AG04449 (cell line): ENCODE measurements at regions not wholly inside any gene's neighbourhood (a gene's known extent, or its start where the extent isn't known, plus 50 kb on each side); places are given as distances from the start of the nearest gene placed in this dataset.
"Not testable (repeated sequence)": the region's sequence is repeated elsewhere in the genome, so short reads cannot be mapped to it uniquely, and the experiment has no call there.

Source experiments
- CTCF ChIA-PET: fragments of 350-600 bp; formaldehyde crosslinking; extraction: SDS; loops from one replicate; lab custom pipeline; 2021; ENCODE audit warnings: antibody characterized with exemption; lab: Yijun Ruan, JAX
- POLR2A ChIA-PET: fragments of 400-600, 350-600 bp; formaldehyde crosslinking; extraction: SDS; loops from one replicate; lab custom pipeline; 2020; ENCODE audit warnings: antibody characterized with exemption, inconsistent platforms; lab: Yijun Ruan, JAX
- DNase-seq: peaks from one replicate; pipeline ENCODE4 v3.0.0-alpha.2; 2010; ENCODE audit warnings: low read depth, low spot score
- H3K4me3 ChIP-seq: 2 replicates; pipeline ENCODE4 v1.5.1; 2011; ENCODE audit warnings: low read depth, mild to moderate bottlenecking, control low read depth, low read length
- CTCF ChIP-seq: IDR thresholded peaks from one replicate; pipeline ENCODE4 v1.5.1; 2011; ENCODE audit warnings: mild to moderate bottlenecking, moderate library complexity, low read length, control low read depth, inconsistent platforms; ENCODE audit not compliant: insufficient read depth; ENCODE audit errors: missing control alignments

- POLR2A ChIA-PET, result no interaction called here
- no peak for TF ChIP-seq CTCF
- DNase-seq, result no peak
- CTCF ChIA-PET, result no interaction called here
- no peak overlapping the region for H3K4me3 ChIP-seq
These were observed 216.2 kb upstream of the ZNF217 start for GRCh38 chr20:53809728-53810365.

GRCh38 chr20:53809217-53809616, 215.6 kb upstream of the ZNF217 start:
- ChIA-PET CTCF (no interaction called here), POLR2A (interaction anchor here (0.5 kb wide), 1 partner anchor 148 kb away, joined by 3 read pairs; no protein-coding TSS in a partner anchor)
- TF ChIP-seq CTCF, result no peak
- no peak for DNase-seq
- no peak overlapping the region for H3K4me3 ChIP-seq

GRCh38 chr20:53808733-53809132, 215.1 kb upstream of the ZNF217 start:
- no peak for DNase-seq
- CTCF ChIA-PET, result no interaction called here
- no peak overlapping the region for H3K4me3 ChIP-seq
- no peak for TF ChIP-seq CTCF
- POLR2A ChIA-PET, result interaction anchor here (0.5 to 0.6 kb wide), 2 partner anchors 19 to 148 kb away, joined by 3 read pairs; no protein-coding TSS in a partner anchor

- CTCF ChIA-PET, H3K4me3 ChIP-seq, DNase-seq: not testable (repeated sequence)
- POLR2A ChIA-PET, result interaction anchor here (0.6 kb wide), 1 partner anchor 20 kb away, joined by 3 read pairs; no protein-coding TSS in a partner anchor
These were observed 214.7 kb upstream of the ZNF217 start for GRCh38 chr20:53808302-53808701.

GRCh38 chr20:53806683-53807401, 213.2 kb upstream of the ZNF217 start:
- DNase-seq, result no peak
- POLR2A ChIA-PET, result interaction anchor here (0.5 to 1.0 kb wide), 3 partner anchors 32 to 213 kb away, joined by 3 to 5 read pairs (median 3); partner anchors contain the start of gene ZNF217
- CTCF ChIA-PET, result interaction anchor here (1.0 to 1.1 kb wide), 2 partner anchors 11 to 14 kb away, joined by 3 read pairs; no protein-coding TSS in a partner anchor
- no peak overlapping the region for H3K4me3 ChIP-seq
- TF ChIP-seq CTCF, result no peak

- no peak for TF ChIP-seq CTCF
- no peak overlapping the region for H3K4me3 ChIP-seq
- CTCF ChIA-PET, result interaction anchor here (1.0 to 1.2 kb wide), 2 partner anchors 12 to 218 kb away, joined by 3 read pairs; no protein-coding TSS in a partner anchor
- POLR2A ChIA-PET, result interaction anchor here (0.5 to 1.0 kb wide), 2 partner anchors 110 to 212 kb away, joined by 3 to 5 read pairs; partner anchors contain the start of gene ZNF217
- no peak for DNase-seq
These were observed 212.3 kb upstream of the ZNF217 start for GRCh38 chr20:53805895-53806384.
